ENCODE measurements at regions not wholly inside any gene's neighbourhood (a gene's known extent, or its start where the extent isn't known, plus 50 kb on each side); places are given as distances from the start of the nearest gene placed in this dataset.
"Not testable (repeated sequence)": the region's sequence is repeated elsewhere in the genome, so short reads cannot be mapped to it uniquely, and the experiment has no call there.

- H3K4me1 Mint-ChIP-seq; H3K4me1 ChIP-seq (ENCODE audit: insufficient read depth, low read length); H3K27me3 Mint-ChIP-seq; H3K4me3 ChIP-seq (ENCODE audit: low read length); POLR2A ChIA-PET; H3K27ac ChIP-seq (ENCODE audit: low read depth, low read length); H3K27me3 ChIP-seq (ENCODE audit: insufficient read depth, low read length, poor library complexity, severe bottlenecking); H3K9me3 Mint-ChIP-seq; H3K36me3 ChIP-seq (ENCODE audit: insufficient read depth, low read length); H3K9me3 ChIP-seq (ENCODE audit: low read length); CTCF ChIA-PET; H3K36me3 Mint-ChIP-seq; H3K27ac Mint-ChIP-seq: not testable (repeated sequence)
- DNase-seq = peak in 3 of 5 donors; percentile 1 to 11 (median 10)
- peak overlapping the region in 1 of 7 donors; percentile 13 for H3K4me3 Mint-ChIP-seq
Measured at GRCh38 chr9:63450836-63451235, 1834.2 kb downstream of the FOXD4L5 start.

DNA sequence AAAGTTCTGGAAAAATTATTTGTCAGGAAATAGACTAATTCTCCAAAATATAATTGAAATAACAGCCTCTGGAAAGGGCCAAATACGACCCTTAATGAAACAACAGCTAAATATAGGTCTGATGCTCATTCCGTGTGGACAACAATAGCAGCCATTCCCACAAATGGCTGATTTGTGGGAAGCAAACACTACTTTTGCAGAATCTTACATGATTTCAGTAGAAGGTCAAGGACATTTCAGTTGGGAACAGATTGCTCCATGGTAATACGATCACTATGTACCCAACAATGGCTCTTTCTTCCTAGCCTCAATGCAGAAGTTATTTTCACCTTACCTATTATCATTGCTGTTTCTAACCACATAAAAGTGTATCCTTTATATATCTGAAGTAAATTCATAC is 1859.9 kb downstream of the FOXD4L5 start:
- H3K27me3 ChIP-seq (ENCODE audit: insufficient read depth, low read length, poor library complexity, severe bottlenecking); H3K9me3 Mint-ChIP-seq; H3K4me3 ChIP-seq (ENCODE audit: low read length); POLR2A ChIA-PET; H3K36me3 Mint-ChIP-seq; H3K27me3 Mint-ChIP-seq; DNase-seq; H3K4me3 Mint-ChIP-seq; CTCF ChIA-PET; H3K4me1 ChIP-seq (ENCODE audit: insufficient read depth, low read length); H3K9me3 ChIP-seq (ENCODE audit: low read length); H3K27ac Mint-ChIP-seq; H3K36me3 ChIP-seq (ENCODE audit: insufficient read depth, low read length); H3K27ac ChIP-seq (ENCODE audit: low read depth, low read length); H3K4me1 Mint-ChIP-seq: not testable (repeated sequence)

DNA sequence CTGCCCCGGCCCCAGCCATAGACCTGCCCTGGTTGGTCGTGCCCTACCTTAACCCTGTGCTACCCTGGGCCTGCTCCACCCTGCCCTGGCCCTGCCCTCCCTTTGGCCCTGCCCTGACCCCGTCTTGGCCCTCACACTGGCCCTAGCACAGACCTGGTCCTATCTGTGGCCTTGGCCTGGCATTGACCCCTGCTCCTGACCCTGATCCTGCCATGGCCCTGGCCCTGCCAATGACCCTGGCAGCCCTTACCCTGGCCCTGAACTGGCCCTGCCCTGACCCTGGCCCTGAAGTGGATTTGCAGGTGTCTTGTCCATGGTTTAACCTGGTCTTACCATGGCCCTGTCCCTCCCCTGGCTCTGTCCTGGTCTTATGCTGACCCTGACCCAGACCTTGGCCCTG is 1894.1 kb downstream of the FOXD4L5 start:
- DNase-seq; H3K27me3 ChIP-seq (ENCODE audit: insufficient read depth, low read length, poor library complexity, severe bottlenecking); H3K27me3 Mint-ChIP-seq; H3K9me3 Mint-ChIP-seq; H3K4me3 Mint-ChIP-seq; H3K27ac ChIP-seq (ENCODE audit: low read depth, low read length); H3K27ac Mint-ChIP-seq; H3K4me1 ChIP-seq (ENCODE audit: insufficient read depth, low read length); H3K9me3 ChIP-seq (ENCODE audit: low read length); POLR2A ChIA-PET; H3K36me3 Mint-ChIP-seq; H3K4me3 ChIP-seq (ENCODE audit: low read length); CTCF ChIA-PET; H3K4me1 Mint-ChIP-seq; H3K36me3 ChIP-seq (ENCODE audit: insufficient read depth, low read length): not testable (repeated sequence)

DNA sequence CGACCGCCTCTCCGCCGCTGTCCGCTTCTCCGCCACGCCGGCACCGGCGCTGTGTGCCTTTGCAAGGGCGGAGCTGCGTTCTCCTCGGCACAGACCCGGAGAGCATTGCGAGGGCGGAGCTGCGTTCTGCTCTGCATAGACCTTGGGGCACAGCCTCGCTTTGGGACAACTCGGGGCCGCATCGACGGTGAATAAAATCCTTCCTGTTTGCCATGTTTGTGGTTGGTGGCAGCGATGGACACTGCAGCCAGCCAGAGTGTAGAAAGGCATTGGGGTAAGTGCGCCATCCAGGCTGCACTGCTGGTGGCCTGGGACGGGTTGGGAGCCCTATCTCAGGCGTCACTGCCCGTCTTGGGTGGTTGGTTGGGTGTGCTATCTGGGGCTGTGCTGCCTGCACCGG is 1899.5 kb downstream of the FOXD4L5 start:
- POLR2A ChIA-PET = not testable (repeated sequence)

GRCh38 chr9:63379864-63380263 is 1905.1 kb downstream of the FOXD4L5 start:
- H3K36me3 Mint-ChIP-seq = not testable (repeated sequence)

More for the DNA sequence above, 1899.5 kb downstream of the FOXD4L5 start:
- H3K4me3 ChIP-seq (ENCODE audit: low read length); H3K27ac Mint-ChIP-seq; H3K4me1 ChIP-seq (ENCODE audit: insufficient read depth, low read length); H3K27me3 ChIP-seq (ENCODE audit: insufficient read depth, low read length, poor library complexity, severe bottlenecking); CTCF ChIA-PET; H3K36me3 Mint-ChIP-seq; H3K27me3 Mint-ChIP-seq; H3K27ac ChIP-seq (ENCODE audit: low read depth, low read length); H3K9me3 Mint-ChIP-seq; H3K9me3 ChIP-seq (ENCODE audit: low read length); H3K36me3 ChIP-seq (ENCODE audit: insufficient read depth, low read length); DNase-seq; H3K4me1 Mint-ChIP-seq: not testable (repeated sequence)
- peak overlapping the region in 2 of 7 donors; percentile 53 to 56 for H3K4me3 Mint-ChIP-seq

GRCh38 chr9:63354219-63354618 is 1930.8 kb downstream of the FOXD4L5 start:
- H3K27ac ChIP-seq (ENCODE audit: low read depth, low read length); H3K27ac Mint-ChIP-seq; H3K36me3 ChIP-seq (ENCODE audit: insufficient read depth, low read length); H3K4me3 ChIP-seq (ENCODE audit: low read length); POLR2A ChIA-PET; H3K9me3 Mint-ChIP-seq; H3K4me1 Mint-ChIP-seq; DNase-seq; H3K27me3 Mint-ChIP-seq; H3K4me1 ChIP-seq (ENCODE audit: insufficient read depth, low read length); CTCF ChIA-PET; H3K27me3 ChIP-seq (ENCODE audit: insufficient read depth, low read length, poor library complexity, severe bottlenecking); H3K36me3 Mint-ChIP-seq; H3K9me3 ChIP-seq (ENCODE audit: low read length): not testable (repeated sequence)
- peak overlapping the region in 4 of 7 donors; percentile 4 to 65 (median 26) for H3K4me3 Mint-ChIP-seq

More at GRCh38 chr9:63379864-63380263, 1905.1 kb downstream of the FOXD4L5 start:
- H3K27me3 Mint-ChIP-seq; H3K4me3 Mint-ChIP-seq; H3K9me3 Mint-ChIP-seq; H3K4me3 ChIP-seq (ENCODE audit: low read length); H3K4me1 ChIP-seq (ENCODE audit: insufficient read depth, low read length); H3K27me3 ChIP-seq (ENCODE audit: insufficient read depth, low read length, poor library complexity, severe bottlenecking); H3K27ac ChIP-seq (ENCODE audit: low read depth, low read length); H3K27ac Mint-ChIP-seq; H3K36me3 ChIP-seq (ENCODE audit: insufficient read depth, low read length); H3K4me1 Mint-ChIP-seq; DNase-seq; POLR2A ChIA-PET; CTCF ChIA-PET; H3K9me3 ChIP-seq (ENCODE audit: low read length): not testable (repeated sequence)

DNA sequence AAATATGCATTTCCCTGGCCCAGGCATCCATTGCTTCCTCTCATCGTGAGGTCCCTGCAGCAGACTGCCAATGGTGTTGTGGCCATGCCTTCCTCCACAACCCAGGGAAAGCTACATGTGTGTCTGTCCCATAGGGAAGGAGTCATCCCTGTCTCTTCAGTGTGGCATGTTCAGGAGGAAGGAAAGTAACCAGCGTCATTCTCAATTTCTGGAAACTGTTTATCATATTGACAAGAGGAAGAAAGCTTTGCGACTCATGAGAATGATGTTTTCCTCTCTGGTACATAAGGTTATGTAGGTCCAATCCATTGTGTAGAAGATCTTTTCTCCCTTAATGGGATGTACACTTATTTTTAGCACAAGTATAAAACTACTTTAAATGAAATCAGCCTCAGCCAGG is 1937.7 kb downstream of the FOXD4L5 start:
- H3K27ac Mint-ChIP-seq; H3K4me1 ChIP-seq (ENCODE audit: insufficient read depth, low read length); DNase-seq; H3K4me3 ChIP-seq (ENCODE audit: low read length); H3K27me3 Mint-ChIP-seq; H3K4me1 Mint-ChIP-seq; H3K36me3 ChIP-seq (ENCODE audit: insufficient read depth, low read length); H3K27ac ChIP-seq (ENCODE audit: low read depth, low read length); H3K9me3 Mint-ChIP-seq; H3K36me3 Mint-ChIP-seq; H3K9me3 ChIP-seq (ENCODE audit: low read length); CTCF ChIA-PET; H3K27me3 ChIP-seq (ENCODE audit: insufficient read depth, low read length, poor library complexity, severe bottlenecking); POLR2A ChIA-PET: not testable (repeated sequence)
- peak overlapping the region in 1 of 7 donors; percentile 16 for H3K4me3 Mint-ChIP-seq

- H3K9me3 ChIP-seq (ENCODE audit: low read length); H3K36me3 Mint-ChIP-seq; H3K36me3 ChIP-seq (ENCODE audit: insufficient read depth, low read length); H3K4me3 ChIP-seq (ENCODE audit: low read length); H3K27me3 ChIP-seq (ENCODE audit: insufficient read depth, low read length, poor library complexity, severe bottlenecking); POLR2A ChIA-PET; H3K4me1 Mint-ChIP-seq; H3K4me1 ChIP-seq (ENCODE audit: insufficient read depth, low read length); H3K9me3 Mint-ChIP-seq; CTCF ChIA-PET; H3K27me3 Mint-ChIP-seq; H3K27ac ChIP-seq (ENCODE audit: low read depth, low read length): not testable (repeated sequence)
- H3K4me3 Mint-ChIP-seq = peak overlapping the region in 6 of 7 donors; percentile 8 to 60 (median 36)
- H3K27ac Mint-ChIP-seq = peak overlapping the region in 6 of 8 donors; percentile 8 to 78 (median 32)
- peak in 2 of 5 donors; percentile 16 to 22 for DNase-seq
Measured at GRCh38 chr9:63346310-63347048, 1938.5 kb downstream of the FOXD4L5 start.

- POLR2A ChIA-PET; DNase-seq; H3K36me3 ChIP-seq (ENCODE audit: insufficient read depth, low read length); H3K27me3 ChIP-seq (ENCODE audit: insufficient read depth, low read length, poor library complexity, severe bottlenecking); H3K4me3 Mint-ChIP-seq; H3K27ac ChIP-seq (ENCODE audit: low read depth, low read length); H3K36me3 Mint-ChIP-seq; H3K27me3 Mint-ChIP-seq; H3K4me3 ChIP-seq (ENCODE audit: low read length); CTCF ChIA-PET; H3K4me1 ChIP-seq (ENCODE audit: insufficient read depth, low read length); H3K9me3 ChIP-seq (ENCODE audit: low read length); H3K27ac Mint-ChIP-seq; H3K4me1 Mint-ChIP-seq; H3K9me3 Mint-ChIP-seq: not testable (repeated sequence)
Measured at GRCh38 chr9:63344408-63344807, 1940.6 kb downstream of the FOXD4L5 start.

Measured in CD8-positive, alpha-beta memory T cell (primary cell).